Body of pancreas (tissue), 4 donors: ENCODE measurements at regions not wholly inside any gene's neighbourhood (a gene's known extent, or its start where the extent isn't known, plus 50 kb on each side); places are given as distances from the start of the nearest gene placed in this dataset.

ENCODE experiments used
- POLR2A ChIP-seq, 3 donors: fragments of 450-650 bp; IDR thresholded peaks; one replicate each; pipeline ENCODE4 v1.6.1; 2016; ENCODE audit warnings: antibody characterized with exemption in 3 of 3, mild to moderate bottlenecking in 2 of 3
- TF ChIP-seq, protein P1 (sequence below), 7 experiments: fragments of 450-650 bp in 4 of 7; fragments of 200-600 bp in 3 of 7; sonication (generic) in 3 of 7; IDR thresholded peaks; one replicate each; pipeline ENCODE4 v1.5.1; 2016 to 2019; ENCODE audit warnings: antibody characterized with exemption in 7 of 7

DNA sequence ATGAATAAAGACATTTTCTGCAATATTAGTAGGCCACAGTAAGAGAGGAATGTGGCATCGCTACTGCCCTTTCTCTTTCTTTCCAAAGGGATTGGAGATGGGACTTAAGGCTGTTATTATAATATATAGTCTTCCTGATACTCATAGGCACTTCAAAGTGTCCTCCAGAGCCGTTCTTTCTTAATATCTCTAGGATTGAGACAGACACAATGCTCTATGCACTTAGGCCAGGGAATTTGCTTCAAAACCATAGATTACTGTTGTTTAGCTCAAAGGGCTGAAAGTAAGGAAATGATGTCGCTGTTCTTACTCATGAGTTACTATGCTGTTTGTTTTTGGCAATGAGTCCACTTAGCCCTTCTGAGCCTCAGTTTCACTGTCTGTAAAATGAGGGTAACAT is 590.5 kb downstream of the CDH11 start:
- TF ChIP-seq, protein P1, sequence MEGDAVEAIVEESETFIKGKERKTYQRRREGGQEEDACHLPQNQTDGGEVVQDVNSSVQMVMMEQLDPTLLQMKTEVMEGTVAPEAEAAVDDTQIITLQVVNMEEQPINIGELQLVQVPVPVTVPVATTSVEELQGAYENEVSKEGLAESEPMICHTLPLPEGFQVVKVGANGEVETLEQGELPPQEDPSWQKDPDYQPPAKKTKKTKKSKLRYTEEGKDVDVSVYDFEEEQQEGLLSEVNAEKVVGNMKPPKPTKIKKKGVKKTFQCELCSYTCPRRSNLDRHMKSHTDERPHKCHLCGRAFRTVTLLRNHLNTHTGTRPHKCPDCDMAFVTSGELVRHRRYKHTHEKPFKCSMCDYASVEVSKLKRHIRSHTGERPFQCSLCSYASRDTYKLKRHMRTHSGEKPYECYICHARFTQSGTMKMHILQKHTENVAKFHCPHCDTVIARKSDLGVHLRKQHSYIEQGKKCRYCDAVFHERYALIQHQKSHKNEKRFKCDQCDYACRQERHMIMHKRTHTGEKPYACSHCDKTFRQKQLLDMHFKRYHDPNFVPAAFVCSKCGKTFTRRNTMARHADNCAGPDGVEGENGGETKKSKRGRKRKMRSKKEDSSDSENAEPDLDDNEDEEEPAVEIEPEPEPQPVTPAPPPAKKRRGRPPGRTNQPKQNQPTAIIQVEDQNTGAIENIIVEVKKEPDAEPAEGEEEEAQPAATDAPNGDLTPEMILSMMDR (IDR thresholded peaks at IDR 0.05), result no peak
- TF ChIP-seq POLR2A (IDR thresholded peaks at IDR 0.05), result no peak
